GM12878 (cell line): ENCODE measurements at regions not wholly inside any gene's neighbourhood (a gene's known extent, or its start where the extent isn't known, plus 50 kb on each side); places are given as distances from the start of the nearest gene placed in this dataset.

ENCODE experiments used
- ATAC-seq: fragments of 200-7000 bp; cut with Tn5 transposase; 3 replicates; pipeline ENCODE4 v1.9.1; 2020; ENCODE audit warnings: mild to moderate bottlenecking, moderate library complexity
- BruUV-seq: library from RNA; stranded (reverse); fragments of 400-500 nt; replicated peaks from 2 replicates; lab custom pipeline; 2021; lab: Mats Ljungman, UMichigan
- CTCF ChIA-PET: fragments of 300-600 bp; sonication (Branson Sonifier 250); formaldehyde crosslinking; extraction: SDS; loops from one replicate; lab custom pipeline; 2021; ENCODE audit warnings: inconsistent platforms; lab: Yijun Ruan, JAX
- POLR2A ChIA-PET: fragments of 350-600 bp; formaldehyde crosslinking; extraction: SDS; loops from one replicate; lab custom pipeline; 2021; ENCODE audit warnings: inconsistent platforms; lab: Charles Lee
- RAD21 ChIA-PET: fragments of 300-600 bp; sonication (Branson Sonifier 250); formaldehyde crosslinking; loops from one replicate; lab custom pipeline; 2023; ENCODE audit warnings: antibody characterized with exemption; ENCODE audit not compliant: unreplicated experiment; lab: Charles Lee
- SMC1A ChIA-PET: fragments of 300-600 bp; sonication (Branson Sonifier 250); formaldehyde crosslinking; loops from one replicate; lab custom pipeline; 2023; ENCODE audit not compliant: unreplicated experiment, uncharacterized antibody; lab: Charles Lee
- DNase-seq: peaks from one replicate; pipeline ENCODE4 v3.0.0-alpha.2; 2011; ENCODE audit warnings: low read depth, low spot score
- FAIRE-seq: peaks from 3 replicates; lab custom pipeline; 2011; peaks lifted over from hg19 to GRCh38; lab: Jason Lieb, UNC
- H2AFZ ChIP-seq: 2 replicates; pipeline ENCODE4 v1.6.0; 2011; ENCODE audit warnings: low read depth, low read length, control low read depth; ENCODE audit not compliant: control insufficient read depth
- H3K27ac ChIP-seq: 2 replicates; pipeline ENCODE4 v1.5.1; 2011; ENCODE audit warnings: control low read depth; ENCODE audit not compliant: control insufficient read depth, insufficient read depth
- H3K27me3 ChIP-seq, 2 experiments: replicated peaks in 1 of 2; 2 replicates each; pipeline versions ENCODE4 v1.6.0 to v1.6.1; 2011; ENCODE audit warnings: low read length in 1 of 2; ENCODE audit not compliant: control insufficient read depth in 2 of 2, insufficient read depth in 2 of 2
- H3K36me3 ChIP-seq, 2 experiments: 2 replicates each; pipeline ENCODE4 v1.5.1; 2011; ENCODE audit warnings: low read length in 1 of 2; ENCODE audit not compliant: control insufficient read depth in 2 of 2, insufficient read depth in 2 of 2
- H3K4me1 ChIP-seq: 2 replicates; pipeline ENCODE4 v1.6.1; 2011; ENCODE audit warnings: mild to moderate bottlenecking, low read length, moderate library complexity, mixed read lengths; ENCODE audit not compliant: control insufficient read depth, insufficient read depth
- H3K4me2 ChIP-seq: 2 replicates; pipeline ENCODE4 v1.6.0; 2011; ENCODE audit warnings: control low read depth; ENCODE audit not compliant: control insufficient read depth, insufficient read depth
- H3K4me3 ChIP-seq: fragments of 200-600 bp; sonication (generic); 2 replicates; pipeline ENCODE4 v1.5.1; 2016
- H3K79me2 ChIP-seq: 2 replicates; pipeline ENCODE4 v1.6.0; 2011; ENCODE audit warnings: low read length; ENCODE audit not compliant: control insufficient read depth, insufficient read depth
- H3K9ac ChIP-seq: 2 replicates; pipeline ENCODE4 v1.8.0; 2011; ENCODE audit warnings: low read length, control low read depth, mixed read lengths; ENCODE audit not compliant: control insufficient read depth, insufficient read depth
- H3K9me3 ChIP-seq: replicated peaks from 3 replicates; pipeline ENCODE4 v1.5.1; 2011; ENCODE audit warnings: mild to moderate bottlenecking, low read length; ENCODE audit not compliant: control insufficient read depth, insufficient read depth
- H4K20me1 ChIP-seq: 2 replicates; pipeline ENCODE4 v1.6.0; 2011; ENCODE audit not compliant: control insufficient read depth, insufficient read depth
- KAT2A ChIP-seq: conservative IDR thresholded peaks from 2 replicates; pipeline ENCODE4 v1.6.1; 2011; ENCODE audit warnings: low read depth, low read length; ENCODE audit not compliant: control insufficient read depth
- POLR2AphosphoS5 ChIP-seq: IDR thresholded peaks from 2 replicates; pipeline ENCODE4 v1.6.1; 2011; ENCODE audit warnings: mild to moderate bottlenecking, low read length, inconsistent platforms
- RCOR1 ChIP-seq: conservative IDR thresholded peaks from 2 replicates; pipeline ENCODE4 v1.6.1; 2012; ENCODE audit warnings: low read depth, low read length, improper control_type of control experiment
- whole genome bisulfite sequencing: methylation state at CpG from one replicate; pipeline ENCODE4 v1.1.6; 2016; ENCODE audit warnings: low lambda C conversion rate; ENCODE audit not compliant: insufficient replicate concordance, insufficient coverage; ENCODE audit errors: missing lambda C conversion rate; 5-methylcytosine and 5-hydroxymethylcytosine counted together
- in situ Hi-C: fragments of 300-500 bp; cut with MboI; formaldehyde crosslinking; loops from 9 replicates; pipeline ENCODE4 v1.14.3; 2018; ENCODE audit warnings: mixed read lengths
- intact Hi-C: fragments of 100-400 bp; cut with micrococcal nuclease; formaldehyde crosslinking; loops from one replicate; pipeline ENCODE4 v1.14.2; 2022; ENCODE audit not compliant: unreplicated experiment
- TF ChIP-seq, protein P1 (sequence below): fragments of 450-650 bp; IDR thresholded peaks from 2 replicates; pipeline ENCODE4 v1.6.1; 2017; ENCODE audit warnings: low read depth, mild to moderate bottlenecking, moderate library complexity
- TF ChIP-seq, protein P2 (sequence below): IDR thresholded peaks from 2 replicates; pipeline ENCODE4 v1.6.1; 2012; ENCODE audit warnings: low read depth, low read length, improper control_type of control experiment

DNA sequence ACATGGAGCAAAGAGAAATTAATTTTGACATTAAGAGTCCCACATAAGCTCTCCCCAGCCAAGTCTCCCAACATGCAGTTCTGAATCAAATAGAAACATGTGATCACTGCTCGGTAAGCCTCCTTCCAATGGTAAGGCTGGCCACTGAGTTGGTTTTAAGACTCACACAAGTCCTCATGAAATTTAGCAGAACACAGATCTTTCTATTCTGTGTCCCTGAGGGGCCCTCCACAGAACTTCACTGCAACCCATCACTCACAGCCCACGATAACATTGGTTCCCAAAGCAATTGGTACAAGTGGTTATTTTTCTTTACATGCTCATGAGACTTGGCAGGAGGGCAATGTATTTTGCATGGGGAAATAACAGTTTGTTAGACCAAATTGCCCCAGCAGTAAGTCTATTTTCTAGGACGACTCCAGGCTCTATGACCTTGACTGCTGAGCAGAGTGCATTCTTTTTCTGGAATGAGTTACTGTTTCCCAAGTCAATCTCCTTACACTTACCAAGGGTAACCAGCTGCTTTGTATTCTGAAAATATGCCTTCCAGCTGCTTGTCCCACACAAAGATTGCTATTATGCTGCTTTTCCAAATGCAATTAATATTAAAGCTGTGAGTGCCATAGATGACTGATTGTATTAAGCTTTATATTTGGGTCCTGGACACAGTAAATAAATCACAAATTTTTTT lies 142.3 kb upstream of the TANK start:
- TF ChIP-seq RCOR1: no peak
- Histone ChIP-seq H3K36me3 (no peaks in the 10 kb centered on the region), H3K27ac (no peak overlapping the region), H3K4me3 (no peak overlapping the region), H3K4me1 (no peaks in the 10 kb centered on the region), H3K9me3 (no peaks in the 10 kb centered on the region), H3K27me3 (no peaks in the 10 kb centered on the region), H2AFZ (no peak overlapping the region), H3K79me2 (no peaks in the 10 kb centered on the region), H4K20me1 (no peaks in the 10 kb centered on the region), H3K9ac (no peak overlapping the region), H3K4me2 (no peak overlapping the region)
- intact Hi-C loops (no loop called here), in situ Hi-C loops (no loop called here)
- FAIRE-seq: no peak
- ATAC-seq: no peak
- CTCF ChIA-PET: interaction anchor here (2.3 kb wide), 1 partner anchor 23 kb away, joined by 6 read pairs; no protein-coding TSS in a partner anchor
- BruUV-seq: no TSS peak
- POLR2A ChIA-PET: no interaction called here
- no peak for DNase-seq
- RAD21 ChIA-PET: no interaction called here
- 18% methylated on average over 3 of the region's 3 CpGs for WGBS
- SMC1A ChIA-PET: interaction anchor here (1.9 kb wide), 1 partner anchor 46 kb away, joined by 6 read pairs; no protein-coding TSS in a partner anchor

DNA sequence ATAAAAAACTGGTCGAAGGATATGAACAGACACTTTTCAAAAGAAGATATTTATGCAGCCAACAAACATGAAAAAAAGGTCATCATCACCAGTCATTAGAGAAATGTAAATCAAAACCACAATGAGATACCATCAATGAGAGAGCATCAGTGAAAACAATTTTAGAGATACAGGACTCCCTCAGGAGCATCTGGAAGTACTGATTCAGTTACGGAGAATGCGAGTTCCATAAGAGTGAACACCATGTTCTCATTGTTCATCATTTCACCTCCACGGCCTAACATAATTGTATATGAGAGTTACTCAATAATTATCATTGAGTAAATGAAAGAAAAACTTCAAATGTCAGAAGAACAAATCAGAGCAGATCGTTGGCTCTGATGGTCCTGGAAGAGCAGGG lies 140.9 kb upstream of the TANK start:
- Histone ChIP-seq H3K36me3 (no peaks in the 10 kb centered on the region), H2AFZ (no peak overlapping the region), H3K27ac (no peak overlapping the region), H3K4me1 (no peaks in the 10 kb centered on the region), H3K27me3 (no peaks in the 10 kb centered on the region), H3K79me2 (no peaks in the 10 kb centered on the region), H3K4me3 (no peak overlapping the region), H4K20me1 (no peaks in the 10 kb centered on the region), H3K4me2 (no peak overlapping the region), H3K9me3 (no peaks in the 10 kb centered on the region), H3K9ac (no peak overlapping the region)
- in situ Hi-C loops (no loop called here), intact Hi-C loops (no loop called here)
- no peak for FAIRE-seq
- BruUV-seq: no TSS peak
- no peak for TF ChIP-seq RCOR1
- no peak for TF ChIP-seq KAT2A
- TF ChIP-seq, protein P1, sequence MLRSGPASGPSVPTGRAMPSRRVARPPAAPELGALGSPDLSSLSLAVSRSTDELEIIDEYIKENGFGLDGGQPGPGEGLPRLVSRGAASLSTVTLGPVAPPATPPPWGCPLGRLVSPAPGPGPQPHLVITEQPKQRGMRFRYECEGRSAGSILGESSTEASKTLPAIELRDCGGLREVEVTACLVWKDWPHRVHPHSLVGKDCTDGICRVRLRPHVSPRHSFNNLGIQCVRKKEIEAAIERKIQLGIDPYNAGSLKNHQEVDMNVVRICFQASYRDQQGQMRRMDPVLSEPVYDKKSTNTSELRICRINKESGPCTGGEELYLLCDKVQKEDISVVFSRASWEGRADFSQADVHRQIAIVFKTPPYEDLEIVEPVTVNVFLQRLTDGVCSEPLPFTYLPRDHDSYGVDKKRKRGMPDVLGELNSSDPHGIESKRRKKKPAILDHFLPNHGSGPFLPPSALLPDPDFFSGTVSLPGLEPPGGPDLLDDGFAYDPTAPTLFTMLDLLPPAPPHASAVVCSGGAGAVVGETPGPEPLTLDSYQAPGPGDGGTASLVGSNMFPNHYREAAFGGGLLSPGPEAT: no peak
- TF ChIP-seq POLR2AphosphoS5: no peak
- TF ChIP-seq, protein P2, sequence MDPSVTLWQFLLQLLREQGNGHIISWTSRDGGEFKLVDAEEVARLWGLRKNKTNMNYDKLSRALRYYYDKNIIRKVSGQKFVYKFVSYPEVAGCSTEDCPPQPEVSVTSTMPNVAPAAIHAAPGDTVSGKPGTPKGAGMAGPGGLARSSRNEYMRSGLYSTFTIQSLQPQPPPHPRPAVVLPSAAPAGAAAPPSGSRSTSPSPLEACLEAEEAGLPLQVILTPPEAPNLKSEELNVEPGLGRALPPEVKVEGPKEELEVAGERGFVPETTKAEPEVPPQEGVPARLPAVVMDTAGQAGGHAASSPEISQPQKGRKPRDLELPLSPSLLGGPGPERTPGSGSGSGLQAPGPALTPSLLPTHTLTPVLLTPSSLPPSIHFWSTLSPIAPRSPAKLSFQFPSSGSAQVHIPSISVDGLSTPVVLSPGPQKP: no peak
- no peak for DNase-seq
- WGBS: 54% methylated on average over 5 of the region's 5 CpGs
- SMC1A ChIA-PET: interaction anchor here (1.0 to 1.5 kb wide), 2 partner anchors 20 to 44 kb away, joined by 3 to 4 read pairs; no protein-coding TSS in a partner anchor
- CTCF ChIA-PET: interaction anchor here (0.8 to 2.3 kb wide), 3 partner anchors 14 to 44 kb away, joined by 4 to 6 read pairs (median 6); no protein-coding TSS in a partner anchor
- POLR2A ChIA-PET: no interaction called here
- RAD21 ChIA-PET: no interaction called here
- ATAC-seq: no peak
